HL-60 (cell line): ENCODE measurements at regions not wholly inside any gene's neighbourhood (a gene's known extent, or its start where the extent isn't known, plus 50 kb on each side); places are given as distances from the start of the nearest gene placed in this dataset.

Source experiments
- DNase-seq, 2 experiments: peaks; one replicate each; pipeline ENCODE4 v3.0.0-alpha.2; 2010 to 2020; ENCODE audit warnings: low read depth in 1 of 2, low spot score in 1 of 2
- H3K27ac ChIP-seq: fragments of 250-450 bp; sonication (Bioruptor Pico); replicated peaks from 2 replicates; pipeline ENCODE4 v1.5.1; 2020; ENCODE audit warnings: mild to moderate bottlenecking, moderate library complexity
- H3K27me3 ChIP-seq: fragments of 250-450 bp; sonication (Bioruptor Pico); 2 replicates; pipeline ENCODE4 v1.5.1; 2021; ENCODE audit warnings: mild to moderate bottlenecking, moderate library complexity; ENCODE audit not compliant: insufficient read depth, poor library complexity, severe bottlenecking
- H3K4me3 ChIP-seq: replicated peaks from 2 replicates; pipeline ENCODE4 v1.5.1; 2011; ENCODE audit warnings: mild to moderate bottlenecking, control low read depth, low read length; ENCODE audit not compliant: insufficient read depth
- CTCF ChIP-seq: IDR thresholded peaks from one replicate; pipeline ENCODE4 v1.5.1; 2011; ENCODE audit warnings: low read length, control low read depth, inconsistent platforms; ENCODE audit not compliant: insufficient read depth
- GABPA ChIP-seq: IDR thresholded peaks from 2 replicates; pipeline ENCODE4 v1.6.1; 2012; ENCODE audit warnings: low read depth
- POLR2AphosphoS5 ChIP-seq: IDR thresholded peaks from 2 replicates; pipeline ENCODE4 v1.6.1; 2012; ENCODE audit warnings: low read depth
- REST ChIP-seq: IDR thresholded peaks from 2 replicates; pipeline ENCODE4 v1.6.1; 2012; ENCODE audit warnings: low read depth; ENCODE audit not compliant: insufficient replicate concordance
- SPI1 ChIP-seq: IDR thresholded peaks from 2 replicates; pipeline ENCODE4 v1.6.1; 2012; ENCODE audit warnings: low read depth, mild to moderate bottlenecking, borderline replicate concordance

- TF ChIP-seq POLR2AphosphoS5 (no peak), GABPA (no peak), CTCF (no peak), SPI1 (no peak), REST (no peak)
- Histone ChIP-seq H3K4me3 (no peak overlapping the region), H3K27ac (no peak overlapping the region), H3K27me3 (no peaks in the 10 kb centered on the region)
- DNase-seq, result no peak
Observed at GRCh38 chr1:217268058-217268457, 362.8 kb downstream of the GPATCH2 start.

GRCh38 chr1:217261636-217262035 lies 369.3 kb downstream of the GPATCH2 start:
- TF ChIP-seq GABPA (no peak), REST (no peak), CTCF (no peak), POLR2AphosphoS5 (no peak), SPI1 (no peak)
- no peak overlapping the region for H3K27ac ChIP-seq
- no peak overlapping the region for H3K4me3 ChIP-seq
- no peak for DNase-seq
- H3K27me3 ChIP-seq, result no peaks in the 10 kb centered on the region

GRCh38 chr1:217260676-217261075 lies 370.2 kb downstream of the GPATCH2 start:
- H3K4me3 ChIP-seq, result no peak overlapping the region
- no peak for TF ChIP-seq REST
- no peak for TF ChIP-seq GABPA
- TF ChIP-seq SPI1, result no peak
- no peak for TF ChIP-seq CTCF
- no peak for TF ChIP-seq POLR2AphosphoS5
- DNase-seq, result no peak
- no peaks in the 10 kb centered on the region for H3K27me3 ChIP-seq
- H3K27ac ChIP-seq, result no peak overlapping the region
